ENCODE measurements at regions not wholly inside any gene's neighbourhood (a gene's known extent, or its start where the extent isn't known, plus 50 kb on each side); places are given as distances from the start of the nearest gene placed in this dataset.

- H3K4me1 ChIP-seq (ENCODE audit: control insufficient read depth, insufficient read depth, low read length): no peaks in the 10 kb centered on the region
- H3K27ac ChIP-seq (ENCODE audit: low read length): no peak overlapping the region
- 48% methylated on average over 1 of the region's 1 CpG for WGBS
- ATAC-seq (no peak), DNase-seq (no peak)
- H3K27me3 ChIP-seq (ENCODE audit: control insufficient read depth, insufficient read depth): no peaks in the 10 kb centered on the region
- no peak overlapping the region for H3K4me3 ChIP-seq (ENCODE audit: low read length)
- intact Hi-C loops (cut with DNase I): no loop called here
- no peaks in the 10 kb centered on the region for H3K9me3 ChIP-seq (ENCODE audit: control insufficient read depth, low read length)
Observed at GRCh38 chr9:26566141-26566540, 326.5 kb downstream of the CAAP1 start.

- no peak overlapping the region for H3K4me3 ChIP-seq (ENCODE audit: low read length)
- ATAC-seq: no peak
- H3K4me1 ChIP-seq (ENCODE audit: control insufficient read depth, insufficient read depth, low read length): no peaks in the 10 kb centered on the region
- no peaks in the 10 kb centered on the region for H3K27me3 ChIP-seq (ENCODE audit: control insufficient read depth, insufficient read depth)
- intact Hi-C loops (cut with DNase I): no loop called here
- H3K9me3 ChIP-seq (ENCODE audit: control insufficient read depth, low read length): no peaks in the 10 kb centered on the region
- WGBS: 58% methylated on average over 2 of the region's 2 CpGs
- no peak for DNase-seq
- H3K27ac ChIP-seq (ENCODE audit: low read length): no peak overlapping the region
Observed at GRCh38 chr9:26565118-26565517, 327.5 kb downstream of the CAAP1 start.

GRCh38 chr9:26562338-26562737, 330.3 kb downstream of the CAAP1 start:
- ATAC-seq: no peak
- no peak overlapping the region for H3K4me3 ChIP-seq (ENCODE audit: low read length)
- DNase-seq: no peak
- H3K9me3 ChIP-seq (ENCODE audit: control insufficient read depth, low read length): no peaks in the 10 kb centered on the region
- no peaks in the 10 kb centered on the region for H3K27me3 ChIP-seq (ENCODE audit: control insufficient read depth, insufficient read depth)
- WGBS: 79% methylated on average over 1 of the region's 1 CpG
- no peaks in the 10 kb centered on the region for H3K4me1 ChIP-seq (ENCODE audit: control insufficient read depth, insufficient read depth, low read length)
- intact Hi-C loops (cut with DNase I): no loop called here
- H3K27ac ChIP-seq (ENCODE audit: low read length): no peak overlapping the region

- intact Hi-C loops (cut with DNase I): no loop called here
Observed at GRCh38 chr9:26561928-26562327, 330.7 kb downstream of the CAAP1 start.

GRCh38 chr9:26559506-26559905, 333.1 kb downstream of the CAAP1 start:
- DNase-seq: no peak
- WGBS: 69% methylated on average over 3 of the region's 3 CpGs
- no peaks in the 10 kb centered on the region for H3K9me3 ChIP-seq (ENCODE audit: control insufficient read depth, low read length)
- no peaks in the 10 kb centered on the region for H3K4me1 ChIP-seq (ENCODE audit: control insufficient read depth, insufficient read depth, low read length)
- H3K27me3 ChIP-seq (ENCODE audit: control insufficient read depth, insufficient read depth): no peaks in the 10 kb centered on the region
- ATAC-seq: no peak
- intact Hi-C loops (cut with DNase I): loop anchor here in 1 of 4 donors (10.0 kb wide), 1 partner anchor 65 kb away; no protein-coding TSS in a partner anchor
- H3K27ac ChIP-seq (ENCODE audit: low read length): no peak overlapping the region
- no peak overlapping the region for H3K4me3 ChIP-seq (ENCODE audit: low read length)

More at GRCh38 chr9:26561928-26562327, 330.7 kb downstream of the CAAP1 start:
- H3K9me3 ChIP-seq (ENCODE audit: control insufficient read depth, low read length): no peaks in the 10 kb centered on the region
- DNase-seq: no peak
- no peak overlapping the region for H3K27ac ChIP-seq (ENCODE audit: low read length)
- no peaks in the 10 kb centered on the region for H3K4me1 ChIP-seq (ENCODE audit: control insufficient read depth, insufficient read depth, low read length)
- ATAC-seq: no peak
- no peak overlapping the region for H3K4me3 ChIP-seq (ENCODE audit: low read length)
- WGBS: 83% methylated on average over 3 of the region's 3 CpGs
- H3K27me3 ChIP-seq (ENCODE audit: control insufficient read depth, insufficient read depth): no peaks in the 10 kb centered on the region

- DNase-seq (no peak), ATAC-seq (no peak)
- Histone ChIP-seq H3K4me1 (ENCODE audit: control insufficient read depth, insufficient read depth, low read length) (no peaks in the 10 kb centered on the region), H3K9me3 (ENCODE audit: control insufficient read depth, low read length) (no peaks in the 10 kb centered on the region), H3K27ac (ENCODE audit: low read length) (no peak overlapping the region), H3K4me3 (ENCODE audit: low read length) (no peak overlapping the region), H3K27me3 (ENCODE audit: control insufficient read depth, insufficient read depth) (no peaks in the 10 kb centered on the region)
- intact Hi-C loops (cut with DNase I): loop anchor here in 1 of 4 donors (10.0 kb wide), 1 partner anchor 57 kb away; no protein-coding TSS in a partner anchor
Observed at GRCh38 chr9:26551971-26552370, 340.6 kb downstream of the CAAP1 start.

- Histone ChIP-seq H3K4me1 (ENCODE audit: control insufficient read depth, insufficient read depth, low read length) (no peaks in the 10 kb centered on the region), H3K4me3 (ENCODE audit: low read length) (no peak overlapping the region), H3K9me3 (ENCODE audit: control insufficient read depth, low read length) (no peaks in the 10 kb centered on the region), H3K27me3 (ENCODE audit: control insufficient read depth, insufficient read depth) (no peaks in the 10 kb centered on the region), H3K27ac (ENCODE audit: low read length) (no peak overlapping the region)
- DNase-seq (no peak), ATAC-seq (no peak)
- WGBS: 82% methylated on average over 2 of the region's 2 CpGs
- intact Hi-C loops (cut with DNase I): loop anchor here in 1 of 4 donors (10.0 kb wide), 1 partner anchor 57 kb away; no protein-coding TSS in a partner anchor
Observed at GRCh38 chr9:26551451-26551850, 341.2 kb downstream of the CAAP1 start.

GRCh38 chr9:26548781-26549290, 343.8 kb downstream of the CAAP1 start:
- ATAC-seq: no peak

GRCh38 chr9:26539867-26540493, 352.6 kb downstream of the CAAP1 start:
- DNase-seq (no peak), ATAC-seq (no peak)
- no peaks in the 10 kb centered on the region for H3K4me1 ChIP-seq (ENCODE audit: control insufficient read depth, insufficient read depth, low read length)
- intact Hi-C loops (cut with DNase I): no loop called here
- H3K27me3 ChIP-seq (ENCODE audit: control insufficient read depth, insufficient read depth): no peaks in the 10 kb centered on the region
- no peak overlapping the region for H3K27ac ChIP-seq (ENCODE audit: low read length)
- no peaks in the 10 kb centered on the region for H3K9me3 ChIP-seq (ENCODE audit: control insufficient read depth, low read length)
- no peak overlapping the region for H3K4me3 ChIP-seq (ENCODE audit: low read length)
- WGBS: 83% methylated on average over 6 of the region's 6 CpGs

More at GRCh38 chr9:26548781-26549290, 343.8 kb downstream of the CAAP1 start:
- DNase-seq: no peak
- Histone ChIP-seq H3K27me3 (ENCODE audit: control insufficient read depth, insufficient read depth) (no peaks in the 10 kb centered on the region), H3K4me3 (ENCODE audit: low read length) (no peak overlapping the region), H3K9me3 (ENCODE audit: control insufficient read depth, low read length) (no peaks in the 10 kb centered on the region), H3K27ac (ENCODE audit: low read length) (no peak overlapping the region), H3K4me1 (ENCODE audit: control insufficient read depth, insufficient read depth, low read length) (no peaks in the 10 kb centered on the region)
- WGBS: 68% methylated on average over 4 of the region's 4 CpGs
- intact Hi-C loops (cut with DNase I): no loop called here

- intact Hi-C loops (cut with DNase I): no loop called here
- no peak for ATAC-seq
Observed at GRCh38 chr9:26537211-26537610, 355.4 kb downstream of the CAAP1 start.

GRCh38 chr9:26535151-26535550, 357.5 kb downstream of the CAAP1 start:
- intact Hi-C loops (cut with DNase I): no loop called here
- no peak overlapping the region for H3K27ac ChIP-seq (ENCODE audit: low read length)
- no peak for ATAC-seq
- 14% methylated on average over 1 of the region's 1 CpG for WGBS
- no peak overlapping the region for H3K4me3 ChIP-seq (ENCODE audit: low read length)
- H3K27me3 ChIP-seq (ENCODE audit: control insufficient read depth, insufficient read depth): no peaks in the 10 kb centered on the region
- no peaks in the 10 kb centered on the region for H3K4me1 ChIP-seq (ENCODE audit: control insufficient read depth, insufficient read depth, low read length)
- DNase-seq: no peak
- H3K9me3 ChIP-seq (ENCODE audit: control insufficient read depth, low read length): no peaks in the 10 kb centered on the region

More at GRCh38 chr9:26537211-26537610, 355.4 kb downstream of the CAAP1 start:
- Histone ChIP-seq H3K4me3 (ENCODE audit: low read length) (no peak overlapping the region), H3K9me3 (ENCODE audit: control insufficient read depth, low read length) (no peaks in the 10 kb centered on the region), H3K4me1 (ENCODE audit: control insufficient read depth, insufficient read depth, low read length) (no peaks in the 10 kb centered on the region), H3K27me3 (ENCODE audit: control insufficient read depth, insufficient read depth) (no peaks in the 10 kb centered on the region), H3K27ac (ENCODE audit: low read length) (no peak overlapping the region)
- no peak for DNase-seq
- 60% methylated on average over 4 of the region's 4 CpGs for WGBS
